T-helper 1 cell treated with Interleukin-12 subunit alpha and Interleukin-12 subunit beta and Interleukin-4 antibody, amounts not matched to agents 30 μg/mL and 1 μg/mL, for 36 hours (primary cell): ENCODE measurements at regions not wholly inside any gene's neighbourhood (a gene's known extent, or its start where the extent isn't known, plus 50 kb on each side); places are given as distances from the start of the nearest gene placed in this dataset.
"Not testable (repeated sequence)": the region's sequence is repeated elsewhere in the genome, so short reads cannot be mapped to it uniquely, and the experiment has no call there.

Experiments used
- H3K27ac Mint-ChIP-seq: one replicate; pipeline ENCODE4 v1.8.0; 2021; ENCODE audit warnings: mild to moderate bottlenecking, mixed read lengths
- H3K27me3 Mint-ChIP-seq: one replicate; pipeline ENCODE4 v1.8.0; 2021; ENCODE audit warnings: low read depth, mixed read lengths
- H3K36me3 Mint-ChIP-seq: one replicate; pipeline ENCODE4 v1.8.0; 2021; ENCODE audit warnings: low read depth, mixed read lengths
- H3K4me1 Mint-ChIP-seq: one replicate; pipeline ENCODE4 v1.8.0; 2021; ENCODE audit warnings: low read depth, mixed read lengths
- H3K4me3 Mint-ChIP-seq: one replicate; pipeline ENCODE4 v1.8.0; 2021; ENCODE audit warnings: mild to moderate bottlenecking, moderate library complexity, mixed read lengths
- H3K9me3 Mint-ChIP-seq: one replicate; pipeline ENCODE4 v1.8.0; 2021; ENCODE audit warnings: mixed read lengths

DNA sequence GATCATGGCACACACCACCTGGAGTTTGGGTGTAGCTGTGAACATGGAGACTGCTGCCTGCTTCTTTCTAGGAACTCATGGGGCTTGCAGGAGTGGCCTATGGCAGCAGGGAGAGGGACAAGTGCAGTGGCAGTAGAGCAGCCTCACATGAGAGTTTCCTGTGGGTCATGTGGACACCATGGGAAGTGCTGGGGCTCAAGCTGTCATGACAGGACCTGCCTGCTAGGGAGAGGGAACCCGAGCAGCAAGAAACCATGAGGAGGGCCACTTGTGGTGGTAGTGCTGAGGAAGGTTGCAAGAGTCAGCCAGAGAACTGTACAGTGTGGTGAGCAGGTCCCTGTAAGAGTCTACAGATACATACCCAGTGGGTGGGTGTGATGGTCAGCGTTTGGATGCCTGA, 73.8 kb upstream of the MRPS22 start:
- Mint-ChIP-seq H3K27me3 (peaks cover 3% of the 10 kb centered on the region), H3K9me3 (no peaks in the 10 kb centered on the region), H3K27ac (no peak overlapping the region), H3K36me3 (no peaks in the 10 kb centered on the region), H3K4me3 (no peak overlapping the region), H3K4me1 (no peaks in the 10 kb centered on the region)

DNA sequence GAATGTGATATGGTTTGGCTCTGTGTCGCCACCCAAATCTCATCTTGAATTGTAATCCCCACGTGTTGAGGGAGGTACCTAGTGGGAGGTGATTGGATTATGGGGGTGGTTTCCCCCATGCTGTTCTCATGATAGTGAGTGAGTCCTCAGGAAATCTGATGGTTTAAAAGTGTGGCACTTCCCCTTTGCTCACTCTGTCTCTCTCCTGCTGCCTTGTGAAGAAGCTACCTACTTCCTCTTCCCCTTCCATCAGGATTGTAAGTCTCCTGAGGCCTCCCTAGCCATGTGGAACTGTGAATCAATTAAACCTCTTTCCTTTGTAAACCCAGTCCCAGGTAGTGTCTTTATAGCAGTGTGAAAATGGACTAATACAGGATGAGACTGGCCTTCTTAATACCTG, 73.2 kb upstream of the MRPS22 start:
- H3K36me3 Mint-ChIP-seq, H3K27ac Mint-ChIP-seq, H3K4me1 Mint-ChIP-seq, H3K27me3 Mint-ChIP-seq, H3K4me3 Mint-ChIP-seq, H3K9me3 Mint-ChIP-seq: not testable (repeated sequence)

- Mint-ChIP-seq H3K36me3 (no peaks in the 10 kb centered on the region), H3K27ac (no peak overlapping the region), H3K27me3 (peaks cover 12% of the 10 kb centered on the region), H3K4me1 (no peaks in the 10 kb centered on the region), H3K4me3 (no peak overlapping the region), H3K9me3 (no peaks in the 10 kb centered on the region)
Observed at GRCh38 chr3:139280027-139280671, 63.7 kb upstream of the MRPS22 start.

DNA sequence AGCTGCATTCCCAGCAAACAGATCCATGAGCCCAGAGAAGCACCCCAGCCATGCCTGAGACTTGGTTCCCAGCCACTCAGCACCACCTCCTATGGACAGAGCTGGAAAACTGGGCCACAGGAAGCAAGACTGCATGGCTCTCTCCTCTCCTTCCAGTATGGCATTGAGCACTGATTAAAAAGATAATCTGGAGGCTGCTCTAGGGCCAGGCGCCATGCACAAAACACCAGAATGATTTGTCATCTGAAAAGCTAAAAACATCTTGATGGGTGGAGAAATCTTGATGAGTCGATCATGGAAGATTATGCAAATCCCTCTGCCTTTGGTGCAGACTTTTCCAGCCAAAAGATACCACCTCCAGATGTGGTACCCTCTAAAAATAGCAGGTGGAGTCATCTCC, 62.7 kb upstream of the MRPS22 start:
- Mint-ChIP-seq H3K27me3 (peaks cover 8% of the 10 kb centered on the region), H3K4me1 (no peaks in the 10 kb centered on the region), H3K27ac (no peak overlapping the region), H3K36me3 (no peaks in the 10 kb centered on the region), H3K9me3 (no peaks in the 10 kb centered on the region), H3K4me3 (no peak overlapping the region)

GRCh38 chr3:139281522-139282196, 62.2 kb upstream of the MRPS22 start:
- no peaks in the 10 kb centered on the region for H3K36me3 Mint-ChIP-seq
- no peak overlapping the region for H3K27ac Mint-ChIP-seq
- H3K4me1 Mint-ChIP-seq, result no peaks in the 10 kb centered on the region
- no peak overlapping the region for H3K4me3 Mint-ChIP-seq
- peaks cover 6% of the 10 kb centered on the region for H3K27me3 Mint-ChIP-seq
- no peaks in the 10 kb centered on the region for H3K9me3 Mint-ChIP-seq

- H3K36me3 Mint-ChIP-seq, result no peaks in the 10 kb centered on the region
- H3K4me3 Mint-ChIP-seq, result no peak overlapping the region
- H3K4me1 Mint-ChIP-seq, result no peaks in the 10 kb centered on the region
- no peaks in the 10 kb centered on the region for H3K9me3 Mint-ChIP-seq
- no peak overlapping the region for H3K27ac Mint-ChIP-seq
- no peaks in the 10 kb centered on the region for H3K27me3 Mint-ChIP-seq
Observed at GRCh38 chr3:139283301-139283700, 60.5 kb upstream of the MRPS22 start.

- no peaks in the 10 kb centered on the region for H3K4me1 Mint-ChIP-seq
Observed at GRCh38 chr3:139284221-139284620, 59.6 kb upstream of the MRPS22 start.

GRCh38 chr3:139285691-139286090, 58.1 kb upstream of the MRPS22 start:
- no peaks in the 10 kb centered on the region for H3K4me1 Mint-ChIP-seq
- no peaks in the 10 kb centered on the region for H3K27me3 Mint-ChIP-seq
- no peak overlapping the region for H3K27ac Mint-ChIP-seq
- no peaks in the 10 kb centered on the region for H3K9me3 Mint-ChIP-seq
- no peak overlapping the region for H3K4me3 Mint-ChIP-seq
- no peaks in the 10 kb centered on the region for H3K36me3 Mint-ChIP-seq

More at GRCh38 chr3:139284221-139284620, 59.6 kb upstream of the MRPS22 start:
- Mint-ChIP-seq H3K36me3 (no peaks in the 10 kb centered on the region), H3K4me3 (no peak overlapping the region), H3K9me3 (no peaks in the 10 kb centered on the region), H3K27ac (no peak overlapping the region), H3K27me3 (no peaks in the 10 kb centered on the region)

- H3K36me3 Mint-ChIP-seq, result no peaks in the 10 kb centered on the region
- H3K27ac Mint-ChIP-seq, result no peak overlapping the region
- no peaks in the 10 kb centered on the region for H3K4me1 Mint-ChIP-seq
- H3K4me3 Mint-ChIP-seq, result no peak overlapping the region
- no peaks in the 10 kb centered on the region for H3K9me3 Mint-ChIP-seq
- H3K27me3 Mint-ChIP-seq, result no peaks in the 10 kb centered on the region
Observed at GRCh38 chr3:139286241-139286640, 57.6 kb upstream of the MRPS22 start.

DNA sequence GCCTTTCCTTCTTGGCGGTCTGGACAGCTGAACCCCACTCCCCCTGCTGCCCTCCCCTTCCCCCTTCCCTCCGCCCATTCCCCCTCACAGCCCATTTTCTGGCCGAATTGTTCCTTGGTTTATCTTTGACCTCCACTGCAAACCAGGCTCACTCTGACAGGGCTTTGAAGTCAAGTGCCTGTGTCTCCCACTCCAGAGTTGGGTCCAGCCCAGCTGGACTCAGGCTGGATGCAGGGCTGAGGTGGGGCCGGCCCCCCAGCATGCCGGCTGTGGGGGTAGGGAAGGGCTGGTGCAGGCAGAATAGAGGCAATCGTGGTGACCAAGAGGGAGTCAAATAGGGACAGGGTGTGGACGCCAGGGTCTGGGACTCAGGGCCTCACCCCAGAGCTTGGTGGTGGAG, 57.0 kb upstream of the MRPS22 start:
- no peaks in the 10 kb centered on the region for H3K9me3 Mint-ChIP-seq
- H3K27me3 Mint-ChIP-seq, result no peaks in the 10 kb centered on the region
- no peaks in the 10 kb centered on the region for H3K4me1 Mint-ChIP-seq
- H3K27ac Mint-ChIP-seq, result no peak overlapping the region
- no peak overlapping the region for H3K4me3 Mint-ChIP-seq
- no peaks in the 10 kb centered on the region for H3K36me3 Mint-ChIP-seq

DNA sequence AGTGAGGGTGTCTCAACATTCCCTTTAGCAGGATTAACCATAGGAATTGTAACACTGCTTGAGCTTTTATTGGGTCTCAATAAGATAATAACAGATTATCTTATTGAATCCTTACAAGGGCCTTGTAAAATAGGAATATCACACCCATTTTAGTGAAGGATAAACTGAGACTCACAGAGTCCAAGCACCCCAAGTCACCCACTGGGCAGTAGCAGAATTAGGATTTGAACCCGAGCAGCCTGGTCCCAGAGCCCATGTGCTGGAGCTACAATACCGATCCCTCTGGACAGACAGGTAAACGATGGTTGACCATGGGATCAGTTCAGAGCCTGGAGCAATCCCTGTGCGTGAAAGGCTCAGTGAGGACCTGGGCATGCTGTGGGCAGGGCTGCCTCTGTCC, 56.3 kb upstream of the MRPS22 start:
- H3K27me3 Mint-ChIP-seq, result no peaks in the 10 kb centered on the region
- H3K4me3 Mint-ChIP-seq, result no peak overlapping the region
- H3K36me3 Mint-ChIP-seq, result no peaks in the 10 kb centered on the region
- no peaks in the 10 kb centered on the region for H3K4me1 Mint-ChIP-seq
- H3K27ac Mint-ChIP-seq, result no peak overlapping the region
- no peaks in the 10 kb centered on the region for H3K9me3 Mint-ChIP-seq

DNA sequence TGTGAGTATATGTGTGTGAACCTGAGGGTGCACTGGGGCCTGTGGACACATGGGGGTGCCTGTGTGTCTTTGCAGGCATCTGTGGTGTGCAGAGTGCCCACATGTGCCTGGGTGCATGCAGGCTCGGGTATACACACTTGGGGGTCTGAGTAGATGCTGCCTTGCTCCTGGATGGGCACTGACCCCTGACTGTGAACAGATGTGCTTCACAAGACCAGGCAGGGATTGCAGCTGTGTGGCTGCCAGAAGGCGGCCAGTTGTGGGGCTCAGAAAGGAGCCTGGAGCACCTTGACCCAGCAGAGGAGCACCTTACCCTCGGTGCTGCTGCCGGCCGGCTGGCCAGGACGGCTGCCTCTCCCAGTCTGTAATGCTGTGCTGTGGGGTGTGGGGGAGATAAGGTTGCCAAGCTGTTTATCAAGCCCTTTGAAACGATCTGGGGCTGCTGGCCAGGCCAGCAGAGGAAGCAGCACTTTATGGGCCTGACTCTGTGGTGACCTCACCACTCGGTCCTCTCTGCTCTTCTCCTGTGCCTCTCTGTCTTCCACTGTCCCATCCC, 55.5 kb upstream of the MRPS22 start:
- Mint-ChIP-seq H3K27ac (no peak overlapping the region), H3K27me3 (no peaks in the 10 kb centered on the region), H3K4me1 (no peaks in the 10 kb centered on the region), H3K9me3 (no peaks in the 10 kb centered on the region), H3K4me3 (no peak overlapping the region), H3K36me3 (no peaks in the 10 kb centered on the region)

DNA sequence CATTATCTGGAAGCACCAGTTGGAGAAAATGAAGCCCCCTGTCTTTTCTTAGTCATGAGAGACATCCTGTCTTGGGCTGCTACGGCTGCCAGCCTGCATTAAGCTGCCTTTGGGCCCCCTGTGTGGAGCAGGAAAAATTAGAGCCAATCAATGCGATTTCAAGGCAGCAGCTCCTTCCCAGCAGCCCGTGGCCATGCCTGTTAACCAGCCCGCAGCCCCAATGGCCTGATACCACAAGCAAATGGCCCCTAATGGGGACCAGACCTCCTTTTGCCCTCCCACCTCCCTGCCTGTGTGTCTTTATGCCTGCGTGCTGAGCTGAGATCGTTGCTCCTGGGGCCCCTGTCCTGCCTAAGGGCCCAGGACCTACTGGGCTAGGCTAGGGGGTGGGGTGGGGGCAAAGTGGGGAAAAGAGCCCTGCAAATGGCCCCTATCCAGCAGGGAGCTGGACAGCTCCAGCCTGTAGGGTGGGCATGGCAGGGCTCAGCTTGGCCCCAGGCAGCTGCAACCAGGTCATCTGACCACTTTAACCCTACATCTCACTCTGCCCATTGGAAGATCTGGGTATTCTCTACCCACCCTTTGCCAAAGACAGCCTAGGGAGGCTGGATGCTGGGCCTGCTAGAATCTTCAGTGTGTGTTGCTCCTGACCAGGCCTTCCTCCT, 53.8 kb upstream of the MRPS22 start:
- no peaks in the 10 kb centered on the region for H3K9me3 Mint-ChIP-seq
- no peaks in the 10 kb centered on the region for H3K4me1 Mint-ChIP-seq
- H3K27me3 Mint-ChIP-seq, result no peaks in the 10 kb centered on the region

DNA sequence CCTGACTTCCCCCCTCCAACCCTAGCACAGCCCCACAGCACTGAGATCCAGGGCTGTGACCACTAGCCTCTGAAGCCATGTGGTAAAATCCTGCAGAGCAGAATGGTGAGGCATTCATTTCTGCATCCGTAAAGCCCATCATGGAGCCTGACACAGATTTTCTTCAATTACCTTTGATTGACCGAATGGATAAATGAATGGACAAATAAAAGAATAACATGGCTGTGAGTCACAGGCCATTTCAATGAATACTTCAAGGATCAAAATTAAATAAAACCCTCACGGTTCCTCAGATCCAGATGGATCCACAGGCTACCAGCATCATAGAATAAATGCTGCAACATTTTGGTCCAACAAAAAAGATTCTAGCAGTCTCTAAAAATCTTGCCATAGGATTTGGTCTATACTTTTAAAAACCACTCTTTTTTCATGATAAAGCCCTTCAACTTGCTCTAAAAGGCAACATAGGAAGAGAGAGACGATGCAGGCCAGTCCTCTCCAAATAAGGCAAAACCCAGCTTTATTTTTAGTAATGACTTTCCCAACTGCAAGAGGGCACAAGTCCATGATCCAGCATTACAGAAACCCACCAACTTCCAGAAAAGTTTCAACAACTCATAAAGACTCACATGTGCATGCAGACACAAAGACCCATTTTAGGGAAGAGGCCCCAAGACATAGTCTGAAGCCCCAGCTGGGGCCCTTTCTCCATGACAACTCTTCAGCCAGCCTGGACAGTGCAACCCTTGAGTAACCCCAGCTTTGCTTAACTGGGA, 52.4 kb upstream of the MRPS22 start:
- Mint-ChIP-seq H3K4me1 (no peaks in the 10 kb centered on the region), H3K4me3 (no peak overlapping the region), H3K27ac (no peak overlapping the region), H3K27me3 (no peaks in the 10 kb centered on the region), H3K9me3 (no peaks in the 10 kb centered on the region), H3K36me3 (no peaks in the 10 kb centered on the region)

More for the DNA sequence above, 53.8 kb upstream of the MRPS22 start:
- H3K27ac Mint-ChIP-seq, result no peak overlapping the region
- H3K4me3 Mint-ChIP-seq, result no peak overlapping the region
- no peaks in the 10 kb centered on the region for H3K36me3 Mint-ChIP-seq
